T-cell (primary cell): ENCODE measurements at regions not wholly inside any gene's neighbourhood (a gene's known extent, or its start where the extent isn't known, plus 50 kb on each side); places are given as distances from the start of the nearest gene placed in this dataset.
"Not testable (repeated sequence)": the region's sequence is repeated elsewhere in the genome, so short reads cannot be mapped to it uniquely, and the experiment has no call there.

Experiments
- ATAC-seq, 4 experiments: fragments of 200-7000 bp in 3 of 4; fragments of 150-1000 bp in 1 of 4; cut with Tn5 transposase; replicated peaks in 1 of 4; 1 replicate in 3 of 4; 2 replicates in 1 of 4; pipeline ENCODE4 v1.10.0; 2021; ENCODE audit warnings: moderate library complexity in 3 of 4, mild to moderate bottlenecking in 2 of 4, moderate number of reproducible peaks in 1 of 4
- CTCF ChIA-PET, 2 donors: fragments of 300-600 bp; sonication (Branson Sonifier 250); formaldehyde crosslinking; loops; one replicate each; lab custom pipeline; 2022; ENCODE audit warnings: antibody characterized with exemption in 2 of 2; lab: Charles Lee
- POLR2A ChIA-PET, 2 donors: fragments of 300-600 bp; sonication (Branson Sonifier 250); formaldehyde crosslinking; loops; one replicate each; lab custom pipeline; 2022; ENCODE audit warnings: antibody characterized with exemption in 2 of 2; lab: Charles Lee
- DNase-seq, 35 experiments: peaks; one replicate each; pipeline versions ENCODE4 v3.0.0 to v3.0.0-alpha.2; 2013 to 2023
- H3K27ac ChIP-seq: one replicate; pipeline ENCODE4 v1.5.1; 2013; ENCODE audit warnings: low read length
- H3K27me3 ChIP-seq, 2 experiments: replicated peaks in 1 of 2; 1 replicate in 1 of 2; 2 replicates in 1 of 2; pipeline versions ENCODE4 v1.6.1 to v1.7.0; 2013; ENCODE audit warnings: low read length in 1 of 2, mixed read lengths in 1 of 2; ENCODE audit not compliant: control insufficient read depth in 2 of 2, insufficient read depth in 2 of 2; ENCODE audit errors: extremely low read depth in 1 of 2
- H3K36me3 ChIP-seq, 2 donors: 1 replicate in 1 of 2; 2 replicates in 1 of 2; pipeline versions ENCODE4 v1.6.1 to v1.7.0; 2013; ENCODE audit warnings: low read length in 1 of 2; ENCODE audit not compliant: control insufficient read depth in 2 of 2, insufficient read depth in 1 of 2; ENCODE audit errors: extremely low read depth in 1 of 2
- H3K4me1 ChIP-seq, 2 experiments: 1 replicate in 1 of 2; 2 replicates in 1 of 2; pipeline versions ENCODE4 v1.6.1 to v1.7.0; 2013; ENCODE audit warnings: low read length in 2 of 2, mixed read lengths in 1 of 2; ENCODE audit not compliant: insufficient read depth in 2 of 2, control insufficient read depth in 1 of 2; ENCODE audit errors: extremely low read depth in 1 of 2
- H3K4me3 ChIP-seq, 2 donors: 1 replicate in 1 of 2; 2 replicates in 1 of 2; pipeline versions ENCODE4 v1.5.1 to v1.7.0; 2013; ENCODE audit warnings: mild to moderate bottlenecking in 2 of 2, low read length in 1 of 2, moderate library complexity in 1 of 2; ENCODE audit not compliant: control insufficient read depth in 1 of 2; ENCODE audit errors: extremely low read depth in 1 of 2
- H3K9me3 ChIP-seq: 2 replicates; pipeline ENCODE4 v1.7.0; 2013
- H3K27ac Mint-ChIP-seq, 2 donors: one replicate each; pipeline ENCODE4 v1.8.0; 2020 to 2021; ENCODE audit warnings: mild to moderate bottlenecking in 2 of 2, mixed read lengths in 2 of 2
- H3K27me3 Mint-ChIP-seq, 2 donors: one replicate each; pipeline ENCODE4 v1.8.0; 2021 to 2022; ENCODE audit warnings: mixed read lengths in 2 of 2
- H3K36me3 Mint-ChIP-seq: one replicate; pipeline ENCODE4 v1.8.0; 2021; ENCODE audit warnings: mixed read lengths
- H3K4me1 Mint-ChIP-seq, 3 donors: one replicate each; pipeline ENCODE4 v1.8.0; 2020 to 2022; ENCODE audit warnings: mixed read lengths in 3 of 3, mild to moderate bottlenecking in 1 of 3
- H3K4me3 Mint-ChIP-seq, 3 donors: one replicate each; pipeline ENCODE4 v1.8.0; 2020 to 2022; ENCODE audit warnings: mild to moderate bottlenecking in 3 of 3, mixed read lengths in 3 of 3, moderate library complexity in 3 of 3
- H3K9me3 Mint-ChIP-seq, 3 donors: one replicate each; pipeline ENCODE4 v1.8.0; 2020 to 2022; ENCODE audit warnings: mixed read lengths in 3 of 3
- WGBS: methylation state at CpG from one replicate; pipeline ENCODE4 v1.1.5; 2013; ENCODE audit warnings: missing lambda C conversion rate; ENCODE audit not compliant: insufficient coverage; 5-methylcytosine and 5-hydroxymethylcytosine counted together

DNA sequence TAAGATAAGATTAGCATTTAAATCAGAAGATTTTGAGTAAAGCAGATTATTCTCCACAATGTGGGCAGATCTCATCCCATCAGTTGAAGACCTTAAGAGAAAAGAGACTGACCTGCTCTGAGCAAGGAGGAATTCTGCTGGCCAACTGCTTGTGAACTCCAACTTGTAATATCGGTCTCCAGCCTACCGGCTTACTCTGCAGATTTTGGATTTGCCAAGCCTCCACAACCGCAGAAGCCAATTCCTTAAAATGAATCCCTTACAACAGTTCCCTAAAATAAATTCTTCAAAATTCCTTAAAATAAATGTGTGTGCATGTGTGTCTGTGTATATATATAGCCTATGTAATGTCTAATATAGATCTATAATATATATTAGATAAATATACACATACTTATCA, 107.4 kb upstream of the KLF13 start:
- POLR2A ChIA-PET, result no interaction called here
- H3K27ac ChIP-seq, result no peak overlapping the region
- CTCF ChIA-PET, result interaction anchor here in 1 of 2 donors (0.6 kb wide), 1 partner anchor 45 kb away, joined by 4 read pairs; no protein-coding TSS in a partner anchor

DNA sequence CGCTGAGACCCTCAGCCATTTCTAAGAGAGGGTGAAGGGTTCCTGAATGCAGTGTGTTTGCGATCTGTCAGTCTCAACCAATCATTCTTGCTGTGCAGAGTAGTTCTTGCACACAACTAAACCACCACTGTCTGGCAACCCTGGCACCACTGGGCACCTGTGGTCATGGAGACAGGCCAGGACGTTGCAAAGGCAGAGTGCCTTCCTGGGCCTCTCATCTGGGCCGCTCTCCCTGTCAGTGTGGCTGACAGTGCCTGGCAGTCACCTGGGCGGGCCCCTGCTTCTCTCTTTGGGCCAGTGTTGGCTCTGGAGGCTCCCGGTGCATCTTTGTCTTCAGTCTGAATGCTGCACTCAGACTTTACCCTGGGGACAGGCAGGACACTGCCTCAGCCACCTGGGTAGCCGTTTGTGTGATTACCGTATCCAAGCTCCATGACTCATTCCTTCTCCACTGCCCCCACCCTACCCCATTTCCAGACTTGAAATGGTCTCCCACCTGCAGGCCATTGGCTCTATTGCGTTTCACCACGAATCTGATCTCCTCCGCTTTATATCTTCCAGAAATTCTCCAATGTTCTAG, 104.6 kb upstream of the KLF13 start:
- no peaks in the 10 kb centered on the region for H3K9me3 ChIP-seq
- no peaks in the 10 kb centered on the region for H3K36me3 Mint-ChIP-seq
- ATAC-seq (no peak), DNase-seq (no peak)
- H3K27me3 Mint-ChIP-seq, result no peaks in the 10 kb centered on the region
- H3K27me3 ChIP-seq, result no peaks in the 10 kb centered on the region
- H3K4me3 Mint-ChIP-seq, result no peak overlapping the region
- POLR2A ChIA-PET, result no interaction called here
- no peaks in the 10 kb centered on the region for H3K36me3 ChIP-seq
- no peaks in the 10 kb centered on the region for H3K9me3 Mint-ChIP-seq
- WGBS, result 70% methylated on average over 7 of the region's 11 CpGs
- no peak overlapping the region for H3K4me3 ChIP-seq
- H3K4me1 ChIP-seq, result peaks cover 7 to 24% of the 10 kb centered on the region in 2 experiments
- H3K27ac ChIP-seq, result no peak overlapping the region
- CTCF ChIA-PET, result no interaction called here
- peak overlapping the region; percentile 66 to 78 for H3K27ac Mint-ChIP-seq
- peaks cover 29 to 56% (median 38%) of the 10 kb centered on the region in 3 donors for H3K4me1 Mint-ChIP-seq

More for the DNA sequence above, 107.4 kb upstream of the KLF13 start:
- Mint-ChIP-seq H3K36me3 (no peaks in the 10 kb centered on the region), H3K27ac (peak overlapping the region; percentile 91 to 93), H3K4me3 (no peak overlapping the region), H3K9me3 (no peaks in the 10 kb centered on the region), H3K4me1 (peaks cover 38 to 69% (median 52%) of the 10 kb centered on the region in 3 donors), H3K27me3 (no peaks in the 10 kb centered on the region)
- Histone ChIP-seq H3K36me3 (no peaks in the 10 kb centered on the region), H3K9me3 (no peaks in the 10 kb centered on the region), H3K4me3 (no peak overlapping the region), H3K27me3 (no peaks in the 10 kb centered on the region), H3K4me1 (peaks cover 21 to 47% of the 10 kb centered on the region in 2 experiments)
- 0% methylated on average over 1 of the region's 3 CpGs for WGBS
- no peak for DNase-seq
- ATAC-seq, result no peak

DNA sequence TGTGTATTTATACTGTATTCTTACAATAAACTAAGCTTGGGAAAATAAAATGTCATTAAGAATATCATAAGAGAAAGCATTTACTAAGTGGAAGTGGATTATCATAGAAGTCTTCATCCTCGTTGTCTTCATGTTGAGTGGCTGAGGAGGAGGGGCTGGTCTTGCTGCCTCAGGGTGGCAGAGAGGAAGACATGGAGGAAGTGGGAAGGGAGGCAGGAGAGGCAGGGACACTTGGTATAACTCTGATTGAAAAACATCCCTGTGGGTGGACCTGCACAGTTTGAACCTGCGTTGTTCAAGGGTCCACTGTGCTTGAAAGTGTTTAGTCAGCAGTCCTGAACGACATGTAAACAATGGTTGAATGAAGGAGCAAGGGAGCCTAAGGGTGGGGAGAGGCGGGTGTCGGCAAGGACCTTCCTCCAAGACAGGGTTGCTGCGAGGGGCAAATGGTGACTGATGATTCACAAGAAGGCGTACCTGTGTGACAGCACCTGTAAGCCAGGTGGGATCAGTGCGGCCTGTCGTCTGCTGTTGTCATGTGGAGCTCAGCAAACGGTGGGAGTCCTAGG, 103.8 kb upstream of the KLF13 start:
- no peaks in the 10 kb centered on the region for H3K9me3 Mint-ChIP-seq
- H3K36me3 Mint-ChIP-seq, result no peaks in the 10 kb centered on the region
- peak overlapping the region in 1 of 3 donors; percentile 28 for H3K4me3 Mint-ChIP-seq
- Histone ChIP-seq H3K9me3 (no peaks in the 10 kb centered on the region), H3K36me3 (no peaks in the 10 kb centered on the region), H3K4me1 (peaks cover 6 to 23% of the 10 kb centered on the region in 2 experiments), H3K4me3 (no peak overlapping the region), H3K27ac (no peak overlapping the region), H3K27me3 (no peaks in the 10 kb centered on the region)
- ChIA-PET POLR2A (interaction anchor here in 1 of 2 donors (0.6 kb wide), 1 partner anchor 17 kb away, joined by 4 read pairs; no protein-coding TSS in a partner anchor), CTCF (no interaction called here)
- no peaks in the 10 kb centered on the region for H3K27me3 Mint-ChIP-seq
- ATAC-seq (no peak), DNase-seq (no peak)
- peaks cover 27 to 52% (median 34%) of the 10 kb centered on the region in 3 donors for H3K4me1 Mint-ChIP-seq
- WGBS, result 80% methylated on average over 9 of the region's 10 CpGs
- peak overlapping the region; percentile 61 to 78 for H3K27ac Mint-ChIP-seq

DNA sequence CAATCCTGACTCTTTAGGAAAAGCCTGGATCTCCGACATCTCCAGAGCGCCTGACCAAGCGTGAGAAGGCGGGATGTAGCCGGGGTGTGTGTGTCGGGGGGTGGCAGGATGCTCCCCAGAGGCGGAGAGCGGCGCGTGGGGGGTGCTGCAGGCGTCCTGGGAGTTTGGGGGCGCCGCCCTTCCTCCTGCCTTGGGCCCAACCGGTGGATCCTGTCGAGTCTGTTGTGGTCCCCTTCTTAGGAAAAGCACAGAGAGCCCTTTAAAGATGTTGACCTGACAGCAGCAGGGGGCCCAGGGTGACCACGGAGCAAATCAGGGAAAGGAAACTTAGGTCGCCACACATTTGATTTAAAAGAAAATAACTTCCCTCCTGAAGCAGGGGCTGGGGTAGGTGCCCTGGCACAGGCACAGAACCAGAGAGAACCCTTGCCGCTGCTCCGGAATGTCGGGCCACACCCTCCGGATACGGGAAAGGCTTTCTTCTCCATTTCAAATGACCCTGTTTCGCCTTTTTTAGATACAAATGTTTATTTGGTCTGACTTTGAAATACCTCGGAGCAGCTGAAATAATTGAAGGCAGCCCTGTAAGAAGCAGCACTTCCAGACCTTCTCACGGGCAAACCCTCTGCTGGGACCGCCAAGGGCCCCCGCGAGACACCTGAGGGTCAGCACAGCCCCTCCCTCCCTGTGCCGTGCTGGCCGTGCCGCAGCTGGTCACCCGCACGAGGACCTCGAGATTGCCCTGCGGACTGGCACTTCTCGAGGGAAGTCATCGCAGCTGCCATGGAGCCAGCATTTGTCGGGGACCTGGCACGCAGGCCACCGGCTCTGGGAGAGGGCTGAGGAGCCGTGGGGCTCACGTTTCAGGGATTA, 102.9 kb upstream of the KLF13 start:
- Mint-ChIP-seq H3K9me3 (no peaks in the 10 kb centered on the region), H3K4me3 (no peak overlapping the region), H3K27ac (no peak overlapping the region), H3K36me3 (no peaks in the 10 kb centered on the region), H3K4me1 (peaks cover 23 to 43% (median 36%) of the 10 kb centered on the region in 3 donors), H3K27me3 (no peaks in the 10 kb centered on the region)
- Histone ChIP-seq H3K4me3 (no peak overlapping the region), H3K4me1 (peaks cover 6 to 21% of the 10 kb centered on the region in 2 experiments), H3K27me3 (peaks cover 0 to under 1% of the 10 kb centered on the region in 2 experiments), H3K27ac (no peak overlapping the region), H3K36me3 (no peaks in the 10 kb centered on the region), H3K9me3 (no peaks in the 10 kb centered on the region)
- WGBS, result 93% methylated on average over 32 of the region's 42 CpGs
- ChIA-PET POLR2A (interaction anchor here in 1 of 2 donors (0.6 kb wide), 1 partner anchor 291 kb away, joined by 4 read pairs; no protein-coding TSS in a partner anchor), CTCF (interaction anchor here in 1 of 2 donors (1.2 kb wide), 1 partner anchor 258 kb away, joined by 4 read pairs; no protein-coding TSS in a partner anchor)
- no peak for ATAC-seq
- DNase-seq, result no peak

DNA sequence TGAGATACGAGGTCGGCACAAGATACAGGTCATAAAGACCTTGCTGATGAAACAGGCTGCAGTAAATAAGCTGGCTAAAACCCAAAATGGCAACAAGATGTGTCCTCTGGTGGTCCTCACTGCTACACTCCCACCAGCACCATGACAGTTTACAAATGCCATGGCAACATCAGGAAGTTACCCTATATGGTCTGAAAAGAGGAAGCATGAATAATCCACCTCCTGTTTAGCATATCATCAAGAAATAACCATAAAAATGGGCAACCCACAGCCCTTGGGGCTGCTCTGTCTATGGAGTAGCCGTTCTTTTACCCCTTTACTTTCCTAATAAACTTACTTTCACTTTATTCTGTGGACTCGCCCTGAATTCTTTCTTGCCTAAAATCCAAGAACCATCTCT, 102.0 kb upstream of the KLF13 start:
- H3K4me1 Mint-ChIP-seq, result peaks cover 23 to 38% (median 36%) of the 10 kb centered on the region in 3 donors
- WGBS, result 83% methylated on average over 2 of the region's 4 CpGs
- H3K9me3 ChIP-seq, DNase-seq, ATAC-seq, H3K4me3 ChIP-seq, POLR2A ChIA-PET, H3K27me3 ChIP-seq, H3K4me3 Mint-ChIP-seq, H3K27me3 Mint-ChIP-seq, H3K36me3 ChIP-seq, H3K9me3 Mint-ChIP-seq, H3K27ac ChIP-seq, H3K36me3 Mint-ChIP-seq, H3K27ac Mint-ChIP-seq: not testable (repeated sequence)
- H3K4me1 ChIP-seq, result peaks cover 6 to 27% of the 10 kb centered on the region in 2 experiments
- CTCF ChIA-PET, result interaction anchor here in 1 of 2 donors (1.2 kb wide), 1 partner anchor 257 kb away, joined by 4 read pairs; no protein-coding TSS in a partner anchor

DNA sequence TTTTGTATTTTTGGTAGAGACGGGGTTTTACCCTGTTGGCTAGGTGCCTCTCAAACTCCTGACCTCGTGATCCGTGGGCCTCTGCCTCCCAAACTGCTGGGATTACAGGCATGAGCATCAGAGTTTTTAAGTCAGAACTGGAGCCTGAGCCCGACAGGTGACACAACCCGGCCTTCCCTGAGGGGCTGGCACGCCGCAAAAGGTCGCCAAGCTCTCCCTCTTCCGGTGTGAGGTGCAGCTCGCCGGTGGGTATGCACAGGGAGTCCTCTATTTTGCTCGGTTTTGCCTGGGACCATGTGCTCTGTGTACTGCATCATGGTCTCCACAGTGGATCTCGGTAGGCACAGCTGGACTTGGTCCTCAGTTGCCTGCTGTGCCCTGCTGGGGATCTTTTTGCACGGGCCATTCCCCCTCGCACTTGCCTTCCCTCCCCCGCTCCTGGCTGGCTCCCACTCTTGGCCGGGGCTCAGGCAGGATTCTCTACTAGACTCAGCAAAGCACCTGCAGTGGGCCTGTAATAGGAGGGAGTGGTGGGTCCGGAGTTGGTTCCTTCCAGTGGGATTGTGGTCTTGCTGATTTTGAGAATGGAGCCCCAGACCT, 101.2 kb upstream of the KLF13 start:
- DNase-seq, result no peak
- Mint-ChIP-seq H3K36me3 (no peaks in the 10 kb centered on the region), H3K9me3 (no peaks in the 10 kb centered on the region), H3K4me1 (peaks cover 23 to 35% (median 30%) of the 10 kb centered on the region in 3 donors), H3K27ac (no peak overlapping the region), H3K27me3 (no peaks in the 10 kb centered on the region), H3K4me3 (no peak overlapping the region)
- Histone ChIP-seq H3K4me3 (no peak overlapping the region), H3K4me1 (peaks cover 6 to 27% of the 10 kb centered on the region in 2 experiments), H3K36me3 (no peaks in the 10 kb centered on the region), H3K27ac (no peak overlapping the region), H3K27me3 (peaks cover 0 to 10% of the 10 kb centered on the region in 2 experiments), H3K9me3 (no peaks in the 10 kb centered on the region)
- no peak for ATAC-seq
- CTCF ChIA-PET, result no interaction called here
- WGBS, result 94% methylated on average over 18 of the region's 18 CpGs
- POLR2A ChIA-PET, result interaction anchor here in 1 of 2 donors (0.6 kb wide), 1 partner anchor 27 kb away, joined by 8 read pairs; no protein-coding TSS in a partner anchor
